T-helper 9 cell (primary cell): ENCODE measurements at regions not wholly inside any gene's neighbourhood (a gene's known extent, or its start where the extent isn't known, plus 50 kb on each side); places are given as distances from the start of the nearest gene placed in this dataset.

ENCODE experiments used
- DNase-seq: peaks from one replicate; pipeline ENCODE4 v3.0.0-alpha.2; 2020

DNA sequence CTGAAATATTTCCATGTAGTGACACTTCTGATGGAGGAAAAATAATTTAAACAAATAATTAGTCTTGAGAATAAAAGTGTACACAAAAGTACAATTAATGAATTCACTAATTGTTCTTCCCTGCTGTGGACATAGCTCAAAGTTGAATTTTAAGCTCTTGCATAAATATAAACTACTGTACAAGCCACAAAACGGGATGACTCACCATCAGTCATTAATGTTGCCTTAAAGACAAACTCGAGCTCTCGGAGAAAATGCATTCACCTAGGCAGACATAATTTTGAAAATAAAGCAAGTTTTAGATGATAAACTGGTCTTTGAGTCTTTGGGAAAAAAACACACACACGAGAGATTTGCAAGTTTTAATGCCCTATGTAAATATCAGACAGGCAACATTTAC lies 436.4 kb downstream of the ZNF521 start:
- DNase-seq: no peak

DNA sequence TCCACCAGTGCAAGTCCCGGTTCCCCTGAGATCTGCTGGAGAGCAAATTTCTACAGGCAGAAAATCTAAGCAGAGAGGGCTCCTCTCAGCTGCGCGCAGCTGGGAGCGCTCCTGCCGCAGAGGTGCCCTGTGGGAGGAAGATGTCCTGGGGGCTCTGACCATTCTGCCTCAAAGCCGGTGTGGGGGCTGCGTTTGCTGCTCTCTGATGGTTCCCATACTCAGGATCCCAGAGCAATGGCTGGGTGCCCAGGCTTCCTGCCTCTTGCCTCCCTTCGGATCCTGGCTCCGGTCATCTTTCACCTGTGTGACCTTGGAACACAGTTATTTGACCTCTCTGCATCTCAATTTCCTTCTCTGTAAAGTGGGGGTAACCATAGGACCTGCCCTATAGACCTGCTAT lies 434.2 kb downstream of the ZNF521 start:
- no peak for DNase-seq

DNA sequence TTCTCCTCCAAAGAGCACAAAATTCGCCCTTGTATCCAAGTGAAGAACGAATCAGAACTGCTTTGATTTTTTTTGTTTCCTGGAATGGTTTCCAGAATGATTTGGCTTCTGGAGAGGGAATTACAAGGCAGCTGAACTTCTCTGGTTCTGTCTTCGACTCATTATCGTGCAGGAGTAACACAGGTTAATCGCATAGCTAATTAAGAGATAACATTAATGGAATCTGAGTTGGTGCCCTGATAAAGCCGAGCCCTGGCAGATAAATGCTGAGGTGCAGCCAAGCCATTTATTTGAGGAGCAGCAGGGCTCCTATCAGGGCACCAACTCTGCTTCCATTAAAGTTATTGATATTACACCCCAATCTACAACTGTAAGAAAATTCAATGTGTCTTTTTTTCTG lies 433.7 kb downstream of the ZNF521 start:
- DNase-seq: no peak

DNA sequence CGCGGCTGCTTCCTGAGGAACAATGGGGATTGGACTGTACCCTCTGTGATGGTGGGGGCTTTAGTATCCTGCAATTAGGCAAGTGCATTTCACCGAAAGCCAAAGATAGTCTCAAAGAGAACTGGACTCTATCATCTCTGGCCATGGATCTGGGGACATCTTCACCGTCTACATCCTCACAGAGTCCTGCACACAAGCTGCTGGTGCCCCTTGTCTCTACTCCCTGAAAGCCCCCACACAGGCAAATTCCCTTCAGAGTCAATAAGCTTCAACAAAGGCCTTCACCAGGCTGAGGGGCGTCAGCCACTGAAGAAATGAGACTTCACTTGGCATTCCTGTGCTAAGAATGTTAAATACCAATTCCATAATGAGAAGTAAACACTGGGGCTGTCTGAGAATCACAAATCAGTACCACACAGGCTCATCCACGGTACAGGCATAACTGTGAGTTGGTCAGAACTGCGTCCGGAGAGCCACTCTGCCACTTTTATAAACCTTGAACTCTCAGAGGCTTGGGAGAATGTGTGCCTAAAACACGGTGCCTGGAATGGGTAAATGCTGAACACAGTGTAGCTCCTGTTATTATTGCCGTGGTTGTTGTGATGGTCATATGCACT lies 432.7 kb downstream of the ZNF521 start:
- DNase-seq: no peak

DNA sequence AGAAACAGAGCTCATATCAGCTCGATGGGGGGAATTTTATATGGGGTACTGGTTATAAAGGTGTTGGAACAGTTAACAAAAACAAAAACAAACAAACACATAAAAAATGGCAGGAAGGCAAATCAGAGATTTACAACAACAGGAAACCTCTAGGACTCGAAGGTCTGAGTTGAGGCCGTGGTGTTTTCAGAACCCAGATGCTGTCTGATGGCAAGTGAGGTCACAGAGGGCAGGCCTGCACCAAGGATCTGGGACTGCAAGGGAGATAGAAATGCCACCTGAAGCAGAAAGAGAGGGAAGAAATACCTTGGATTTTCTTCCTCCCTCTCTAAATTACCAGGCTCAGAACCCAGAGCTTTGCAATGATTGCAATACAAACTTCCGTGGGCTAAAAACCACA lies 429.5 kb downstream of the ZNF521 start:
- DNase-seq: no peak

- no peak for DNase-seq
Measured at GRCh38 chr18:24923138-24923537, 428.8 kb downstream of the ZNF521 start.

DNA sequence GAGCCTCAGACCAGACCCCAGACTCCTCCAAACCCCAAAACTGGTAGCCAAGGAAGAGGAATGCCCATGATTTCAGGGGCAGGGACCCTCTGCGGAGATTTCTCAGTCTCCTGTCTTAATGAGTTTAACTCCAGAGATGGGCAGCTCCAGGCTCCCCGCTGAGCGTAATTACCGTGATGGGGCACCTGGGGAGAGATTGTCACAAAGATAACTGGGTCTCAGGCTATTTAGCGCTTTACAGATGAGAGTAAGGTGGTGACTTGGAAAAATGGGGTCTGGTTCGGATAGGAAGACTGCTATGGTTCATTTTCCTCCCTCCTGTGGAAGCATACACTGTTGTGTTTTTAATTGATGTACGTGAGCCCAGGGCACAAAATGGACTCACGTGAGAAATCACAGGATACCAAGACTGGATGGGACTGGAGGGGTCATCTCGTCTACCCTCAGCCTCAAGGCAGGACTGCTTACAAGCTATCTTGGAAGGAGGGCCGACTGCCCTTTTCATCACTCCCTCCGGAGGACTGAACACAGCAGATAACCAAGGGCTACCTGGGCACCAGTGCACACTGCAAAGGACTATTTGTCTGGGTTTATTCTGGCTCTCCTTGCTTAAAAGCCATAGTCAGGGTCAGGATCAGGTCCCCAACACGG lies 427.8 kb downstream of the ZNF521 start:
- DNase-seq: no peak

DNA sequence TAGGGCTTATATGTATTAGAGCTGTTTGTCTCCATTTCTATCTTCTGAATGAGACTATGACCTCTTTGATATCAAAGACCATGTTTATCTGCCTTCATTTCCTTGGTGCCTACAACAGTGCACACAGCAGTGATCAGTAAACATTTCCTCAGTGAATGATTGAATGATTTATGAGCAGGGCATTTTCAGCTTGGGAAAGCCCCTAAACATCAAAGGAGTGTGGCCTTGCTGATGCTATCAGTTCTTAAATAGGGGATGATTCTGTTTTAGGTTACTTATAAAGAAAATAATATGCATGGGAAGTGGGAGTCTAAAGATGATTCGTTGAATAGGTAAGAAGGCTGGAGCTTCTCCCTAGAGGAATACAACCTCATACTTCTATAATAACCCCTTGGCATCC lies 425.3 kb downstream of the ZNF521 start:
- no peak for DNase-seq

GRCh38 chr18:24928301-24928878 lies 423.6 kb downstream of the ZNF521 start:
- no peak for DNase-seq

GRCh38 chr18:24930478-24930877 lies 421.5 kb downstream of the ZNF521 start:
- no peak for DNase-seq

DNA sequence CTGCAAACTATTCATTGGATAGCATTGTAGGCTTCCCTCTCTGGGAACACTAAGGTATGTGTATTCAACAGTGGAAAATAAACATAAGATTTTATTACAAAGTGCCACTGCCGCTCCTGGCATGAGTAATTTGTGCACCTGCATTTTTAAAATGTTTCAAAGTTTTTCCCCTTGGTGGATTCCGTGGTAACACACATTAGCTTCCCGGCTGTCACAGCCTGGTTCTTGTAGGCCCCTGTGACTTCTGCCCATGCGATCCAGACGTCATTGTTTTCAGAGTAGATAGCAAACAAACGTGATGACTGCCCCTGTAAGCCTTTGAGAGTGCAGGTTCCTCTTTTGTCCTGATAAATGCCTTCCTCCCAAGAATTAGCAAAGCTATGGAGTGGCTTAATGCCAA lies 421.0 kb downstream of the ZNF521 start:
- DNase-seq: no peak

DNA sequence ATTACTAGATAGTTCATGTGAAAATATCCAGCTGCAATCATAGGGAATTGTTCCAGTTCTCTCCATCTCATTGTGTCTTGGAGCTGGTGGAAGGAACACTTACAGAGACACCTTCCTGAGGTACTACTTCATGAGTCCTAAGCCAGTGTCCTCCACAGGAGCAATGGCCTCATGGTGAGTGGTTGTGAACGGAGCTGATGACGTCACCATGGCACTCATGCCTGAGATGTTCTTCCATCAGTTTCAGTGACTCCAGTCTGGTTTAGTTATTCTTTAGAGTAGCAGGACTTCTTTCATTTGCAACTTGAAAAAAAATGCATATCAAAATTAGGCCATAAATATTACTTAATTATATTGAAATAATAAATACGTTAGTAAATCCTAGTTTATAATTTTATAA lies 418.6 kb downstream of the ZNF521 start:
- no peak for DNase-seq

DNA sequence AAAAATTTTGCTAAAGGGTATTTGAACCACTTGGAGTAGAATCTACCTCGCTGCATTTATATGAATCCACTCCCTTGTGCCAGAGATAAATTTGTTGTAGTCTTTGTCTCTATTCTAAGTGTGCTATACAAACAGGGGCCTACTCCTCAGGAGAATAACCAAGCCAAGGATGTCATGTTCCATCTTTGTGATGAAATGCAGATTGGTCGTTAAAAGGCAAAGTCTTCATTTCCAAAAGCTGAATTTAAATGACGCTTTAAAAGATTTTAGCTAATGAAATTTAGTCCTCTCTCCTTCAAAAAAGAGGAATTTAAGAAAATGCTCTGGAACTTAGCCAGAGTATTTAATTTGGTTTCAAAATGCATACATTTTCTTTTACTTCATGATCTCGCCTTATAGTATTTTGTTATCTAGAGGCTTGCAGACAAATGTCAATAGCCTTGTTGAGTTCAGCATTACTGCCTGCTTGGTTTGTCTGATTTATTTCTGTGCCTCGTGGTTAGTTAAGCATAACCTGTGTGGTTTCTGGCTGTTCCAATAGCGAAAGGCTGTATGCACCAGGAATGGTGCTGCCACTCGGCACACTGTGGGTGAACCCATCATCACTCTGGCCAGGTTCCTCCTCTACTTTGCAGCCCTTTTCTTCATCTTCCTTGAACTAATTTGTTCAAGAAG lies 417.6 kb downstream of the ZNF521 start:
- DNase-seq: no peak

- DNase-seq: no peak
Measured at GRCh38 chr18:24935008-24935407, 417.0 kb downstream of the ZNF521 start.

DNA sequence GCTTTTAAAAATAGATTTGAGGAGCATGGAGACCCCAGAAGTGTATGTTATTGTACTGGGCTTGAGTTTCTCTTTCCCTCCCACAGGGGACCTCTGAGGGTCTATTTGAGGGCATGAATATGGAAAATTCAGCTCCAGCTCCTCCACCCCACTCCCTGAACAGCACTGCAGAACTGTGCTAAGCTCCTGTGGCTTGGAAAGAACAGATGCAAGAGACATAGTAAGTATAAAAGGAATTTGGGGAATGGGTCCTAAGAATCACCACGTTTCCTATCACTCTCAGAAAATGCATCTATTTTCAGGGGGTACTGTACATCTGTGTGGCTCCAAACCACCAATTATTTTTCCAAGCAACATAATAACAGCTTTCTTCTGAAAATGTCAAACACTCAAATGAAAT lies 416.1 kb downstream of the ZNF521 start:
- no peak for DNase-seq

DNA sequence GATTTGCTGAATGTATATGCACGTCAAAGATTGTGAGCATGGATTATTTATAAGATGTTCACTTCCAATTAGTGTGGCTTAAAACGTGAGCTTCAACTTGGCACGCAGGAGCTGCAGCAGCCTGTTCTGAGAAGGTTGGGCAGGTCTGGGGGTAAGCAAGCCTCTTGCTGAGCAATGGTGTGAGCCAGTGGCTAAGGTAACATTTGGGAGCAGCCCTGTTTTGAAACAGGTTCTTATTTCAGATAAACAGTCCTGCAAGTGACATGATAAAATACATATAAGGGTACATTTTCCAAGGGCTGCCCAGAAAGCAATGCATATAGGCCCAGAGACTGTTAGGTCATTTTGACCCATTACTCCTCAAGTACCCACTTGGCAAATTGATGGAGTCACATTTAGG lies 415.3 kb downstream of the ZNF521 start:
- DNase-seq: no peak

DNA sequence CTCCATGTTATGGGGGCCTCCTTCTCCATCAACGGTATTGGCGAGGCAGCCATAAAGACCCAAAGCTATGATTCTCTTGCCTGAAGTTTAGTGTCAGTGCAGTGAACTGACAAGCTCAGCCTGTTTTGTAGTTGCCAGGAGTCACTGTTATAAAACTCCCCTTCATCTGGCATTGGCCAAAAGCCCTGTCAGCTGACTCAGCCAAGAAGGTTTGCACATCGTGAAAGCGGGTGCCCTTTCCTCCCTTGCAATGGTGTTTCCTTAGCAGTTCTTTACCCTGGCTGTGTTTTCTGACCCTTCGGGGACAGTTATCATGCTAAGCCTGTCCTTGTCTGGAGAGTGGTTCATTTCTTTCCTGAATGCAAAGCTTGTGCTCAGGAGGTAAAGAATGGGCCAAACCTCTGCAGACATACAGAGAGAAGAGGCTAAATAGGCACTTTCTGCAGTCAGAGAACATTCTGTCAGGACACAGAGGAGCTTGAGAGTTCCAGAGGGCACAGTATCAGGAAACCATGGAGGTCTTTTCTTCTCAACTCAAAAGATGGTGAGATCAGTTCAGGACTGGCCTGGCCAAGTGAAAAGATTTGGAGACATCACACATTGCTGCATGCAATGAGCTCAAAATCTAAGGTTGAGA lies 414.2 kb downstream of the ZNF521 start:
- DNase-seq: no peak

DNA sequence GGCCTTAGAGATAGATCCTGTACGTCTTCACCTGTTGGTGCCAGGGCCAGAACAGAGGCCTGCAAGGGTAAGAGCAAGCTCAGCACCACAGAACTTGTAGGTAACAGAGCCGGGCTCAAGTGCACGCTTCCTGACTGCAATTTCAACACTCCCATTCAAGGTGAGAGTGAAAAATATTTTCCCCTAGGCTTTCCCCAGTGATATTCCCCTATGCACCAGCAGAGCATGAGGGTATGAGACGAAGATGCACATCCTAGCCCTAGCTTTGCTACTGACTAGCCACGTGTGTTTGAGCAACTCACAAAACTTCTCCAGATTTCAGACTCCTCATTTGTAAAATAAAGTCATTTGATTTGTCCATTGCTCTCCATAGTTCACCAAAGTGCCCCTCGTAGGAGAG lies 411.6 kb downstream of the ZNF521 start:
- no peak for DNase-seq

DNA sequence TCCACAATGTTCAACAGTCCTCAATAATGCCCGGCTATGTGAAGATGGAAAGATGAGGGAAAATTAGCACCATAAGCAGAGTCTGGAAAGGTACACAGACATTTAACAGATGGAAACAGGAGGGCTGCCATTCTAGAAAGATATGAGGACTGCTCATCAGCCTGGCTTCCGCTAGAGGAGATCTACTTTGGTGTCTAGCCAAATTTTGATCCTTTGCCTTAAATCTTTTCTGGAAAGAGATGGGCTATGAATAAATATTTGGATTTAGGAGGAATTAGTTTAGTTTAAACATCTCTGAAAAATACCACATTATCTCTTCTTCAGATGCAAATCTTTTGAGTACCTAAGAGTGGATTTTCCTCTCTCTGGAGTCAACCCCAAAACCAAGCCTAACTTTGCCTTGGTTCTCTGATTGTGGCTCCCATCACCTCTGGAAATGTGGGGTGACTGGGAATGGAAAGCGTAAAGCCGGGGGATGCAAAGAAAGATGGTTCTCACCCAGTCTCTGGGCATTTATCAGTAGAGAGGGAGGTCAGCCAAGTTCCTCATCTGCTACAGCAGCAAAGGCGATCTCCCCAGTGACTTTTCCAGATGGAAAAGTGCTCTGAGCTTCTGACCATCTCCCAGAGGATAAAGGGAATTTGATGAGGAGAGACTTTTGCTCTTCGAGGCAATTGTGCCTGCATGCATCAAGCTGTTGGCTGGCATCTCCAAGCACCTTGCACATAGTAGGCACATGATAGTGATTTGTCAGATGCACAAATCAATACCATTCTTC lies 410.6 kb downstream of the ZNF521 start:
- no peak for DNase-seq

GRCh38 chr18:24942144-24942543 lies 409.8 kb downstream of the ZNF521 start:
- no peak for DNase-seq

DNA sequence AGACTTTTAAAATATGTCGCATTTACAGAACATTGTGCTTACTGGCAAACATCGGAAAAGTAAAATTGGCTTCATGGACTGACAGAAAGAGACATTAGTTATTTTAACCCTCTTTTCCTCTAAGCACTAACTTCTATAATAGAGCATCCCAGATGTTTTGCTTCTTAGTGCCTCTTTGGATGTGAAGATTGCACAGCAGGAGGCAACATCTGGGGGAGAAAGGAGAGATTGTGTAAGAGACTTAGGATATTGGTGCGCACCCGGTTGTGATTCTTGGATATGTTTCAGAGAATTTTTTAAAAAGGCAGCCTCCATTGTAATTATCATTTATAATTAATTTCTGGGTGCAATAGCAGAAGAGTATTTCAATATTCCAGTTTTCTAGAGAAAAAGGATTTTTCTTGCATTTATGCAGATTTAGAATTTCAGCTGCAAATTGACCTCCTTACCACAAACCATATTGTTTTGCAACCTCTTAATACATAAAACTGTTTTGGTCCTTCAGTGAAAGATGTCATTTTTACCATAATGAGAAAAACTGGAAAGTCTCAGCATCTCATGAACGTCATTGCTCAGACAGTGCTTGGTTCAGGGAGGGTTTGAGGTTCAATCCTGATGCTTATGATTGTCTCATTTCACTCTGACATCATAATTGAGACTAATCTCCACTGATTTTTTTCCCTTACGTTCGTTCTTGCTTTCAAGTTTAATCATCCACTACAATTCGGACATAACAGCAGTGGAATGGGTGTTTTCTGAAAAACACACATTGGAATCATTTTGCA lies 404.3 kb downstream of the ZNF521 start:
- no peak for DNase-seq

- no peak for DNase-seq
Measured at GRCh38 chr18:24949908-24950307, 402.1 kb downstream of the ZNF521 start.
